H1 (cell line): ENCODE measurements at regions not wholly inside any gene's neighbourhood (a gene's known extent, or its start where the extent isn't known, plus 50 kb on each side); places are given as distances from the start of the nearest gene placed in this dataset.

Source experiments
- CHD7 ChIP-seq: fragments of 300-600 bp; sonication (generic); IDR thresholded peaks from 2 replicates; pipeline ENCODE4 v1.7.1; 2012; ENCODE audit warnings: low read length, moderate library complexity, mild to moderate bottlenecking, inconsistent platforms; ENCODE audit not compliant: insufficient replicate concordance
- JUN ChIP-seq: IDR thresholded peaks from 2 replicates; pipeline ENCODE4 v1.6.1; 2011; ENCODE audit warnings: low read depth, mild to moderate bottlenecking, improper control_type of control experiment, low read length
- PHF8 ChIP-seq: fragments of 200-600 bp; sonication (generic); conservative IDR thresholded peaks from 2 replicates; pipeline ENCODE4 v1.7.1; 2012; ENCODE audit warnings: low read depth, mild to moderate bottlenecking, inconsistent platforms, low read length, moderate library complexity
- RNF2 ChIP-seq: fragments of 200-900, 300-1000 bp; sonication (generic); IDR thresholded peaks from 2 replicates; pipeline ENCODE4 v1.7.1; 2016; ENCODE audit warnings: borderline replicate concordance, low read depth, mild to moderate bottlenecking, antibody characterized with exemption, low read length; ENCODE audit not compliant: poor library complexity, severe bottlenecking; ENCODE audit errors: missing control alignments
- SUZ12 ChIP-seq: fragments of 200-600 bp; sonication (generic); IDR thresholded peaks from 2 replicates; pipeline ENCODE4 v1.6.1; 2012; ENCODE audit warnings: mild to moderate bottlenecking, inconsistent platforms, low read length, moderate library complexity, mixed read lengths
- TBP ChIP-seq: IDR thresholded peaks from 2 replicates; pipeline ENCODE4 v1.6.1; 2011; ENCODE audit warnings: low read depth, low read length, improper control_type of control experiment
- ZNF274 ChIP-seq: IDR thresholded peaks from 2 replicates; pipeline ENCODE4 v1.7.0; 2012; ENCODE audit warnings: low read length, borderline replicate concordance; ENCODE audit errors: extremely low read depth

GRCh38 chr4:96162636-96163035 lies 322.7 kb downstream of the PDHA2 start (continued):
- TF ChIP-seq CHD7 (no peak), PHF8 (no peak), ZNF274 (no peak), TBP (no peak), RNF2 (no peak), JUN (no peak), SUZ12 (no peak)
